Type B pancreatic cell (in vitro differentiated cells): ENCODE measurements at regions not wholly inside any gene's neighbourhood (a gene's known extent, or its start where the extent isn't known, plus 50 kb on each side); places are given as distances from the start of the nearest gene placed in this dataset.
"Not testable (repeated sequence)": the region's sequence is repeated elsewhere in the genome, so short reads cannot be mapped to it uniquely, and the experiment has no call there.

Experiments
- DNase-seq: peaks from one replicate; pipeline ENCODE4 v3.0.0; 2021; ENCODE audit warnings: mixed read lengths; ENCODE audit not compliant: unreplicated experiment; ENCODE audit errors: extremely low spot score
- H3K27ac Mint-ChIP-seq: 2 replicates; pipeline ENCODE4 v1.8.0; 2021; ENCODE audit warnings: mild to moderate bottlenecking, mixed read lengths
- H3K27me3 Mint-ChIP-seq: 2 replicates; pipeline ENCODE4 v1.8.0; 2021; ENCODE audit warnings: mixed read lengths
- H3K36me3 Mint-ChIP-seq: 2 replicates; pipeline ENCODE4 v1.8.0; 2021; ENCODE audit warnings: mixed read lengths
- H3K4me1 Mint-ChIP-seq: one replicate; pipeline ENCODE4 v1.8.0; 2021; ENCODE audit warnings: mixed read lengths; ENCODE audit not compliant: unreplicated experiment
- H3K4me3 Mint-ChIP-seq: 2 replicates; pipeline ENCODE4 v1.8.0; 2021; ENCODE audit warnings: mild to moderate bottlenecking, mixed read lengths
- H3K9me3 Mint-ChIP-seq: 2 replicates; pipeline ENCODE4 v1.8.0; 2021; ENCODE audit warnings: mixed read lengths
- TF ChIP-seq, protein P1 (sequence below): fragments of 200-600 bp; sonication (generic); conservative IDR thresholded peaks from 2 replicates; pipeline ENCODE4 v1.5.0; 2021; ENCODE audit warnings: antibody characterized with exemption, mild to moderate bottlenecking

DNA sequence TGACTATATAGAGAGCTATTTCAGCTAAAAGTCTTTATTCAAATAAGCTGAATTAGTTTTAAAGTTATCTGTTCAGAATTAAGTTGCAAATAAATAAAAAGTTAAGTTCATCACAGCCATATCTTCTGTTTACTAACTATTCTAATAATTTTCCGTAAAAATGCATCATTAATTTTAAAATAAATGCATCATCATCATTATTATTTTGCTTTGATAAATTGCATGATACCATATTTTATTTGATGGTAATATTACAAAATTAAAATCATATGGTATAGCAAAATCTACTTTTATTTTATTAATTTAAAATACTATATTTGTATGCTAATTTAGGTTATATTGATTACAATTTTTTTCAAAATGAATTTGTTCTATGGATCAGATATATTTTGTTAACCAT, 357.3 kb upstream of the NDST4 start:
- Mint-ChIP-seq H3K36me3 (no peaks in the 10 kb centered on the region), H3K4me3 (no peak overlapping the region), H3K9me3 (no peaks in the 10 kb centered on the region), H3K4me1 (peaks cover 4% of the 10 kb centered on the region), H3K27ac (no peak overlapping the region), H3K27me3 (no peaks in the 10 kb centered on the region)
- DNase-seq: no peak
- TF ChIP-seq, protein P1, sequence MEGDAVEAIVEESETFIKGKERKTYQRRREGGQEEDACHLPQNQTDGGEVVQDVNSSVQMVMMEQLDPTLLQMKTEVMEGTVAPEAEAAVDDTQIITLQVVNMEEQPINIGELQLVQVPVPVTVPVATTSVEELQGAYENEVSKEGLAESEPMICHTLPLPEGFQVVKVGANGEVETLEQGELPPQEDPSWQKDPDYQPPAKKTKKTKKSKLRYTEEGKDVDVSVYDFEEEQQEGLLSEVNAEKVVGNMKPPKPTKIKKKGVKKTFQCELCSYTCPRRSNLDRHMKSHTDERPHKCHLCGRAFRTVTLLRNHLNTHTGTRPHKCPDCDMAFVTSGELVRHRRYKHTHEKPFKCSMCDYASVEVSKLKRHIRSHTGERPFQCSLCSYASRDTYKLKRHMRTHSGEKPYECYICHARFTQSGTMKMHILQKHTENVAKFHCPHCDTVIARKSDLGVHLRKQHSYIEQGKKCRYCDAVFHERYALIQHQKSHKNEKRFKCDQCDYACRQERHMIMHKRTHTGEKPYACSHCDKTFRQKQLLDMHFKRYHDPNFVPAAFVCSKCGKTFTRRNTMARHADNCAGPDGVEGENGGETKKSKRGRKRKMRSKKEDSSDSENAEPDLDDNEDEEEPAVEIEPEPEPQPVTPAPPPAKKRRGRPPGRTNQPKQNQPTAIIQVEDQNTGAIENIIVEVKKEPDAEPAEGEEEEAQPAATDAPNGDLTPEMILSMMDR: no peak

DNA sequence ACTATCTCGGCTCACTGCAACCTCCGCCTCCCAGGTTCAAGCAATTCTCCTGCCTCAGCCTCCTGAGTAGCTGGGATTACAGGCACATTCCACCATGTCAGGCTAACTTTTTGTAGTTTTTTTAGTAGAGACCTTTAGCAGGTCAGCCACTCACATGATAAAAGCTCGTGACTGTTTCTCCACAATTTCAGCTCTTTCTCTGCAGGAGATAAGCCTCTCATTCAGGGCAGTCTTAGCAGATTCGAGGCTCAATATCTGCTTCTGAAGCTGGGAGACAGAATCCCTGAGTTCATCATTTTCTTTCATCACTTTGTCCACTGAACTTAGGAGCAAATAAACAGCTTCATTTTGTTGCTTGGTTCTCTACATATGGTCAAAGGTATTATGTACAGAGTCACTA, 345.9 kb upstream of the NDST4 start:
- H3K4me1 Mint-ChIP-seq, DNase-seq, H3K36me3 Mint-ChIP-seq, H3K9me3 Mint-ChIP-seq, H3K4me3 Mint-ChIP-seq, H3K27me3 Mint-ChIP-seq, H3K27ac Mint-ChIP-seq: not testable (repeated sequence)

DNA sequence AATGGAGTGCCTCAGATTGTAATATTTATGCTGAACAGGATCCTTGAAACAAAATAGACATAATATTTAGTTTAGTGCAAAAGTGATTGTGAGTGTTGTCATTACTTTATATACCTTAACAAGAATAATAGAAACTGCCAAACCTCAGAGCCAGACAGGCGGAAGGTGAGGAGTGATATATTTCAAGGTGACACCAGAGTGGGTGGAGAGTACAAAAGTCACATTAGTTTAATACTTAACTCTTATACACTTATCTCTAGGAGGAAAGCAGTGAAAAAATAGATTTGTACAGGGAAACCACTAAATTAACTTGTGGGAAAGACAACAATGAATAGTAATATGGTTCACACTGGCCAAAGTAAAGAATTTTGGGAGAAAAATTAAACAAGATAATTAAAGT, 342.8 kb upstream of the NDST4 start:
- Mint-ChIP-seq H3K36me3 (no peaks in the 10 kb centered on the region), H3K9me3 (no peaks in the 10 kb centered on the region), H3K27ac (no peak overlapping the region), H3K4me1 (no peaks in the 10 kb centered on the region), H3K27me3 (no peaks in the 10 kb centered on the region), H3K4me3 (no peak overlapping the region)
- DNase-seq: no peak
- TF ChIP-seq, protein P1: no peak

- no peak overlapping the region for H3K4me3 Mint-ChIP-seq
- no peak for DNase-seq
- H3K27ac Mint-ChIP-seq: no peak overlapping the region
- H3K36me3 Mint-ChIP-seq: no peaks in the 10 kb centered on the region
- no peaks in the 10 kb centered on the region for H3K27me3 Mint-ChIP-seq
- TF ChIP-seq, protein P1: no peak
- no peaks in the 10 kb centered on the region for H3K9me3 Mint-ChIP-seq
- no peaks in the 10 kb centered on the region for H3K4me1 Mint-ChIP-seq
These were observed 340.8 kb upstream of the NDST4 start for GRCh38 chr4:115454228-115454627.

DNA sequence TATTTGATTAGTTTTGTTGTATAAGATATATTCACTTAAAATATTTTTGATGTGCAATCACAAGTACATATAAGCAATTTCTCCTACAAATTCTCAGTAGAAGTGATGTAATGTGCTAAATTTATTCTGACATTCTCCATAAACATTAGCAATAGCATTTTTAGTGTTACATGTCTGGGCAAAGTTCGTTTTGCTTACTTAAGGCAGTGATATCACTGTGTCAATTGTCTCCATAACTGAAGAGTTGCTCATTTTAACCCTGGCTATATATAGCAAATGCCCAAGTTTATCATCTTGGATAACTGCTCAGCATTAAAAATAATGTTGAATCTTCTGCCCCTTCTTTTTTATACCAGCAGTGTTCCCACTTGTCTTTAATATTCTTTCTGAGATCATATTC, 340.0 kb upstream of the NDST4 start:
- TF ChIP-seq, protein P1: no peak
- Mint-ChIP-seq H3K36me3 (no peaks in the 10 kb centered on the region), H3K9me3 (peaks cover 2% of the 10 kb centered on the region), H3K27me3 (no peaks in the 10 kb centered on the region), H3K4me3 (no peak overlapping the region), H3K4me1 (no peaks in the 10 kb centered on the region), H3K27ac (no peak overlapping the region)
- no peak for DNase-seq

GRCh38 chr4:115452229-115452628, 338.8 kb upstream of the NDST4 start:
- H3K4me1 Mint-ChIP-seq, H3K9me3 Mint-ChIP-seq, H3K27me3 Mint-ChIP-seq, H3K4me3 Mint-ChIP-seq, H3K27ac Mint-ChIP-seq, DNase-seq, H3K36me3 Mint-ChIP-seq: not testable (repeated sequence)

GRCh38 chr4:115437739-115438138, 324.3 kb upstream of the NDST4 start:
- no peak for DNase-seq
- TF ChIP-seq, protein P1: no peak
- no peaks in the 10 kb centered on the region for H3K36me3 Mint-ChIP-seq
- no peak overlapping the region for H3K4me3 Mint-ChIP-seq
- no peaks in the 10 kb centered on the region for H3K27me3 Mint-ChIP-seq
- H3K27ac Mint-ChIP-seq: no peak overlapping the region
- no peaks in the 10 kb centered on the region for H3K4me1 Mint-ChIP-seq
- H3K9me3 Mint-ChIP-seq: no peaks in the 10 kb centered on the region
